B cell (primary cell): ENCODE measurements at regions not wholly inside any gene's neighbourhood (a gene's known extent, or its start where the extent isn't known, plus 50 kb on each side); places are given as distances from the start of the nearest gene placed in this dataset.

Experiments used
- ATAC-seq: fragments of 200-7000 bp; cut with Tn5 transposase; one replicate; pipeline ENCODE4 v1.10.0; 2021; ENCODE audit warnings: low read depth, mild to moderate bottlenecking, moderate number of reproducible peaks, moderate library complexity
- CTCF ChIA-PET: fragments of 350-600 bp; sonication (Branson Sonifier 250); formaldehyde crosslinking; loops from one replicate; lab custom pipeline; 2021; ENCODE audit warnings: antibody characterized with exemption, inconsistent platforms; lab: Charles Lee
- POLR2A ChIA-PET: fragments of 350-600 bp; sonication (Branson Sonifier 250); formaldehyde crosslinking; loops from one replicate; lab custom pipeline; 2021; ENCODE audit warnings: antibody characterized with exemption; lab: Charles Lee
- DNase-seq: peaks from one replicate; pipeline ENCODE4 v3.0.0; 2013
- H2AFZ ChIP-seq: 2 replicates; pipeline ENCODE4 v1.6.1; 2012; ENCODE audit warnings: mild to moderate bottlenecking, low read depth, low read length; ENCODE audit not compliant: insufficient read depth, poor library complexity, severe bottlenecking
- H3K27ac ChIP-seq, 2 donors: 1 replicate in 1 of 2; 2 replicates in 1 of 2; pipeline ENCODE4 v1.5.1; 2012 to 2013; ENCODE audit warnings: low read length in 2 of 2, mild to moderate bottlenecking in 2 of 2, moderate library complexity in 1 of 2
- H3K27me3 ChIP-seq, 4 experiments: fragments of 200-600 bp in 1 of 4; sonication (generic) in 1 of 4; replicated peaks in 1 of 4; 1 replicate in 2 of 4; 2 replicates in 2 of 4; pipeline versions ENCODE4 v1.6.1 to v1.7.0; 2013 to 2016; ENCODE audit warnings: low read length in 3 of 4, mild to moderate bottlenecking in 2 of 4, mixed read lengths in 1 of 4, moderate library complexity in 1 of 4; ENCODE audit not compliant: insufficient read depth in 4 of 4, control insufficient read depth in 3 of 4; ENCODE audit errors: control extremely low read depth in 1 of 4
- H3K36me3 ChIP-seq, 2 experiments: replicated peaks in 1 of 2; 1 replicate in 1 of 2; 2 replicates in 1 of 2; pipeline versions ENCODE4 v1.6.1 to v1.7.1; 2013; ENCODE audit warnings: low read length in 1 of 2; ENCODE audit not compliant: insufficient read depth in 2 of 2, control insufficient read depth in 1 of 2; ENCODE audit errors: control extremely low read depth in 1 of 2, extremely low read depth in 1 of 2
- H3K4me1 ChIP-seq, 2 donors: fragments of 200-600 bp in 1 of 2; sonication (generic) in 1 of 2; 1 replicate in 1 of 2; 2 replicates in 1 of 2; pipeline versions ENCODE4 v1.5.1 to v1.6.1; 2013 to 2017; ENCODE audit warnings: low read length in 2 of 2; ENCODE audit not compliant: control insufficient read depth in 2 of 2, insufficient read depth in 2 of 2
- H3K4me2 ChIP-seq: replicated peaks from 2 replicates; pipeline ENCODE3; 2012; ENCODE audit warnings: mild to moderate bottlenecking, low read depth, low read length; ENCODE audit not compliant: poor library complexity, severe bottlenecking
- H3K4me3 ChIP-seq, 5 experiments: fragments of 200-600 bp in 1 of 5; sonication (generic) in 1 of 5; 1 replicate in 3 of 5; 2 replicates in 2 of 5; pipeline versions ENCODE4 v1.5.1 to v1.7.0; 2011 to 2016; ENCODE audit warnings: low read length in 4 of 5, mild to moderate bottlenecking in 4 of 5, low read depth in 2 of 5, control low read depth in 1 of 5, moderate library complexity in 1 of 5; ENCODE audit not compliant: insufficient read depth in 1 of 5; ENCODE audit errors: control extremely low read depth in 1 of 5, extremely low read depth in 1 of 5
- H3K79me2 ChIP-seq: fragments of 200-600 bp; sonication (generic); one replicate; pipeline ENCODE4 v1.6.0; 2016; ENCODE audit warnings: low read length; ENCODE audit not compliant: control insufficient read depth, insufficient read depth
- H3K9ac ChIP-seq: fragments of 200-600 bp; sonication (generic); 2 replicates; pipeline ENCODE4 v1.6.1; 2017; ENCODE audit warnings: mild to moderate bottlenecking, low read length, moderate library complexity
- H3K9me3 ChIP-seq, 3 donors: one replicate each; pipeline versions ENCODE4 v1.6.1 to v1.7.1; 2013; ENCODE audit warnings: low read length in 2 of 3; ENCODE audit not compliant: control insufficient read depth in 2 of 3, insufficient read depth in 1 of 3; ENCODE audit errors: control extremely low read depth in 1 of 3
- H4K20me1 ChIP-seq: 2 replicates; pipeline ENCODE4 v1.6.0; 2012; ENCODE audit warnings: mild to moderate bottlenecking, low read length; ENCODE audit not compliant: insufficient read depth, control insufficient read depth, poor library complexity, severe bottlenecking
- H3K27ac Mint-ChIP-seq: one replicate; pipeline ENCODE4 v1.8.0; 2021; ENCODE audit warnings: mixed read lengths
- H3K27me3 Mint-ChIP-seq: one replicate; pipeline ENCODE4 v1.8.0; 2021; ENCODE audit warnings: mixed read lengths
- H3K4me1 Mint-ChIP-seq: one replicate; pipeline ENCODE4 v1.8.0; 2021; ENCODE audit warnings: mixed read lengths
- H3K4me3 Mint-ChIP-seq: one replicate; pipeline ENCODE4 v1.8.0; 2021; ENCODE audit warnings: mixed read lengths
- H3K9me3 Mint-ChIP-seq: one replicate; pipeline ENCODE4 v1.8.0; 2022; ENCODE audit warnings: mixed read lengths; ENCODE audit not compliant: insufficient read depth
- CTCF ChIP-seq: fragments of 200-600 bp; IDR thresholded peaks from one replicate; pipeline ENCODE4 v1.8.0; 2022; ENCODE audit warnings: antibody characterized with exemption, mild to moderate bottlenecking
- EZH2 ChIP-seq: IDR thresholded peaks from 2 replicates; pipeline ENCODE4 v1.6.1; 2012; ENCODE audit warnings: borderline replicate concordance, low read depth, mild to moderate bottlenecking, moderate library complexity, low read length; ENCODE audit not compliant: insufficient read depth, poor library complexity, severe bottlenecking
- whole genome bisulfite sequencing: methylation state at CpG from one replicate; pipeline ENCODE4 v1.1.5; 2013; ENCODE audit warnings: missing lambda C conversion rate; ENCODE audit not compliant: insufficient coverage; 5-methylcytosine and 5-hydroxymethylcytosine counted together
- intact Hi-C: fragments of 100-400 bp; cut with micrococcal nuclease; formaldehyde crosslinking; loops from one replicate; pipeline ENCODE4 v1.10.0; 2022

GRCh38 chr18:40582105-40582504, 1372.9 kb upstream of the PIK3C3 start:
- H3K79me2 ChIP-seq = no peaks in the 10 kb centered on the region
- Mint-ChIP-seq H3K4me3 (no peak overlapping the region), H3K27me3 (no peaks in the 10 kb centered on the region), H3K4me1 (no peaks in the 10 kb centered on the region), H3K27ac (no peak overlapping the region), H3K9me3 (peaks cover 2% of the 10 kb centered on the region)
- no peaks in the 10 kb centered on the region for H3K27me3 ChIP-seq
- no peaks in the 10 kb centered on the region for H3K4me1 ChIP-seq
- no peak overlapping the region for H3K4me2 ChIP-seq
- H3K4me3 ChIP-seq = no peak overlapping the region
- no peaks in the 10 kb centered on the region for H3K36me3 ChIP-seq
- no peak for TF ChIP-seq CTCF
- no peak for TF ChIP-seq EZH2
- ATAC-seq (no peak), DNase-seq (no peak)
- no peaks in the 10 kb centered on the region for H4K20me1 ChIP-seq
- CTCF ChIA-PET = no interaction called here
- POLR2A ChIA-PET = no interaction called here
- no peak overlapping the region for H3K9ac ChIP-seq
- WGBS = no CpG with 5 or more reads among the region's 1 CpG
- intact Hi-C loops = no loop called here
- peaks cover 0 to 9% (median 0%) of the 10 kb centered on the region in 3 donors for H3K9me3 ChIP-seq
- no peak overlapping the region for H3K27ac ChIP-seq
- no peak overlapping the region for H2AFZ ChIP-seq

- ChIA-PET CTCF (no interaction called here), POLR2A (no interaction called here)
- no peak for ATAC-seq
- H3K27me3 Mint-ChIP-seq = no peaks in the 10 kb centered on the region
- WGBS = no CpG with 5 or more reads among the region's 4 CpGs
- H3K27ac Mint-ChIP-seq = no peak overlapping the region
- H3K9me3 Mint-ChIP-seq = peaks cover 2% of the 10 kb centered on the region
- H3K36me3 ChIP-seq = no peaks in the 10 kb centered on the region
- DNase-seq = no peak
- H3K9ac ChIP-seq = no peak overlapping the region
- H3K4me2 ChIP-seq = no peak overlapping the region
- H3K27ac ChIP-seq = no peak overlapping the region
- intact Hi-C loops = no loop called here
- H3K27me3 ChIP-seq = no peaks in the 10 kb centered on the region
- H3K4me1 ChIP-seq = no peaks in the 10 kb centered on the region
- no peak for TF ChIP-seq EZH2
- no peak overlapping the region for H3K4me3 ChIP-seq
- H3K4me3 Mint-ChIP-seq = no peak overlapping the region
- no peaks in the 10 kb centered on the region for H3K4me1 Mint-ChIP-seq
- no peak overlapping the region for H2AFZ ChIP-seq
- H3K79me2 ChIP-seq = no peaks in the 10 kb centered on the region
- H3K9me3 ChIP-seq = no peaks in the 10 kb centered on the region
- no peaks in the 10 kb centered on the region for H4K20me1 ChIP-seq
Measured at GRCh38 chr18:40577981-40578365, 1377.1 kb upstream of the PIK3C3 start.
